ENCODE measurements at regions not wholly inside any gene's neighbourhood (a gene's known extent, or its start where the extent isn't known, plus 50 kb on each side); places are given as distances from the start of the nearest gene placed in this dataset.

DNA sequence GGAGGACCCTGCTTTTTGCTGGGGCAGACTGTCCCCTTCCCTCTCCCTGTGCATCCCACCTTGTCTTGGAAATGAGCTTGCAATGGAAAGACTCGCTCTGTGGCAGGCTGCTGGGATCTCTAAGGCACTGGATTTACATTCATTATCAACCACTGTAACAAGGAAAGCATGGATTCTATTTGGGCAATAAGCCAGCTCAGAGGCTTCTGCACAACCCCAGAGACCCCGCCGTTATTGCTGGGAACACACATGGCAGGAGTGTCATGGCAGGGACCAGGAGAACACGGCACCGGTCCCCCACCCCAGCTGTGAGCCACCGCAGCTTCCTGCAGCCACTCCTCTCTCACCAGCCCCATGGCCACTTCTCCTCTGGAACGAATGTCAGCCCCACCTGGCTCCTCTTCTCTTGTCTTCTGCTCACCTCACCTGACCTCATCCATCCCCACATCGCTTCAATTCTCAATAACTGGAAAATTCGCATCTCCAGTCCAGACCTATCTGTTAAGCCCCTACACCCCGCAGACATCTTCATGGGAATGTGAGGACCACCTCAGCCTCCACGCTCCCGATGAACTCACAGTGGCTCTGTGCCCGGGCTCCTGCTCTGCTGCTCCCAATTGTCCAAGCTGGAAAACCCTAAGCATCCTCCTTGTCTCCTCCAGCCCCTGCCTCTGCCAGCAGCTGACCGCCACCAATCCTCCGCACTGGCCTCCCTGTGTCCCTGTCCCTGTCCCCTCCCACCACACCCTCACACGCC lies 181.5 kb downstream of the USP12 start:
- intact Hi-C loops (cut with micrococcal nuclease): loop anchor here (5.0 to 10.0 kb wide), 2 partner anchors 142 to 1805 kb away; no protein-coding TSS in a partner anchor

GRCh38 chr13:26989261-26989956 lies 182.2 kb downstream of the USP12 start:
- intact Hi-C loops (cut with micrococcal nuclease): loop anchor here (5.0 to 10.0 kb wide), 2 partner anchors 143 to 1805 kb away; no protein-coding TSS in a partner anchor

GRCh38 chr13:26988059-26988769 lies 183.4 kb downstream of the USP12 start:
- intact Hi-C loops (cut with micrococcal nuclease): loop anchor here (5.0 to 10.0 kb wide), 2 partner anchors 144 to 1807 kb away; no protein-coding TSS in a partner anchor

DNA sequence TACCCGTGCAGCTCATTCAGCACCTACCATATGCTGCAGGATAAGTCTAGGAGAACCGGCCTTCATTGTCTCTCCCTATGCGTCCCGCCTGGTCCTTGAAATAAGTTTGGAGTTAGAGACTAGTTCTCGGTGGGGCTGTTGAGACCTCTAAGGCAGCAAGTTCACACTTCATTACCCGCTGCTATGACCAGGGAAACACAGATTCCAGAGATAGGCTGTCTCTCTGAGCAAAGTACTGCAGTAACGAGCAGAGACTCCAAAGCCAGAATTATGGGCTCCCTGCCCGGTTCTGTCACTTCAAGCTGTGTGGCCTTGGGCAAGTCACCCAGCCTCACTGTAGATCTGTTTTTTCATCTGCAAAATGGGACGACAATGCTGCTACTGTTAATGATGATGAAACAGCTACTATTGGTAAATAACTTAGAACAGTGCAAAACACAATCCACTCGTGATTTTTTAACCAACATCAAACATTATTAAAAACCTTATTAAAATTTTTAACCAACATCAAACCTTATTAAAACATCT lies 184.1 kb downstream of the USP12 start:
- intact Hi-C loops (cut with micrococcal nuclease): loop anchor here (5.0 to 10.0 kb wide), 2 partner anchors 145 to 1807 kb away; no protein-coding TSS in a partner anchor

GRCh38 chr13:26985285-26985878 lies 186.2 kb downstream of the USP12 start:
- intact Hi-C loops (cut with micrococcal nuclease): loop anchor here (1.0 to 10.0 kb wide), 11 partner anchors 38 to 1809 kb away; partner anchors contain the start of genes RASL11A and RPL21

DNA sequence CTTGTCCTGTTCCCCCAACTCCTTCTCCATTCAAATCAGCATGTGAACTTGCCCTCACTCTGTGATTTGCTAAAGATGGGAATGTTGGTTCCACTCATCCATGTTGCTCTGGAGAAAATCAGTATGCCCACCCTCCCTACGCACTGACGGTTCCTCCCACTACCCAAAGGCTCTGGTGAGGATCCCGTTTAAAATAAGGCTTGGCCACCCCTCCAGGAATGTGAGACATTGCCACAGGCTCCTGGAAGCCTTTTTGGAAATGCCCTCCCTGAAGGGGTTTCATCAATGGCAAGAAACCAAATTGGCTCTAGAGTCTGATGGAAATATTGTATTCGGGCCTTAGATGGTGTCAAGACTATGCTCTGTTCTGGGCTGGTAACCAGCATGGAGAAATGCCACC lies 187.3 kb downstream of the USP12 start:
- intact Hi-C loops (cut with micrococcal nuclease): loop anchor here (10.0 kb wide), 1 partner anchor 1810 kb away; no protein-coding TSS in a partner anchor

GRCh38 chr13:26983543-26984320 lies 187.9 kb downstream of the USP12 start:
- intact Hi-C loops (cut with micrococcal nuclease): loop anchor here (10.0 kb wide), 1 partner anchor 1811 kb away; no protein-coding TSS in a partner anchor

DNA sequence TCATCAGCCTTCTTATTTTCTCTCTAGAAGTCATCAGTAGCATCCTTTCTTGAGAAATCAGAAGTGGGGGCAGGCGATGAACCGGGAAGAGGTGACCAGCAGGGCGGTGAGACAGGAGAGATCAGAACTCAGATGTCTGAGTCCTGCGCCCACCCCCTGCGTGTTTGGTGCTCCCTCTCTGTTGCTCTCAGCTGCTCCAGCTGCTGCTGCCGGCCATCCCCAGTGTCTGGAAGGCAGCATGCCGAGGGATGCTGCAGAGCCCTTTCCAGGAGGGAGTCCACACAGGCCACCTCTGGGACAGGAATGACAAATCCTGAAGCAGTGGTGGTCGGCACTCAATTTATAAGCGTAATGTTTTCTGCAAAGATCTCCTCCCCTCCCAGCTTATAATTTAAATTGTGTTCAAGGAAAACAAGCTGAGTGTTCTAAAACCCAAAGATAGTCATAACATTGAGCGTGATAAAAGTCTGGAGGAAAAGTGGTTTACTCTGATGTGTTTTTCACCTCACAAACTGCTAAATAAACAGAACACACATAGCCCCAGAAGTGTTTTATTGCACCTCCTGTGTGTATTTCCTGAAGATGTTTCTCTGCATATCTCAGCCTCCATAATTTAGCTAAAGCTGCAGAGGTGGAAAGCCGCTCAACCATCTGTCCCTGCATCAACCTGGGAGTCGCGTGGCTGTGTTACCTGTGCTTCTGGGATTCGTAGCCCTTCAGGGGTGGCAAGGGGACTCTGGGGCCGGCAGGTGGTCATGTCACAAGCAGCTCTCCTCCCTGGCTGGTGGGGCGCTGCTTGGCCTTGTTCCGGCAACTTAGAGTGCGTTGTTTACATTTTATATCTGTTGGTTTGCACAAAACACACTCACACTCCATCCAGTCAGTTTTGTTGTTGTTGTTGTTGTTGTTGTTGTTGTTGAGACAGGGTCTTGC lies 191.2 kb downstream of the USP12 start:
- intact Hi-C loops (cut with micrococcal nuclease): loop anchor here (10.0 kb wide), 1 partner anchor 1814 kb away; no protein-coding TSS in a partner anchor

GRCh38 chr13:26979334-26979733 lies 192.3 kb downstream of the USP12 start:
- intact Hi-C loops (cut with micrococcal nuclease): no loop called here

GRCh38 chr13:26978081-26978860 lies 193.3 kb downstream of the USP12 start:
- intact Hi-C loops (cut with micrococcal nuclease): no loop called here

DNA sequence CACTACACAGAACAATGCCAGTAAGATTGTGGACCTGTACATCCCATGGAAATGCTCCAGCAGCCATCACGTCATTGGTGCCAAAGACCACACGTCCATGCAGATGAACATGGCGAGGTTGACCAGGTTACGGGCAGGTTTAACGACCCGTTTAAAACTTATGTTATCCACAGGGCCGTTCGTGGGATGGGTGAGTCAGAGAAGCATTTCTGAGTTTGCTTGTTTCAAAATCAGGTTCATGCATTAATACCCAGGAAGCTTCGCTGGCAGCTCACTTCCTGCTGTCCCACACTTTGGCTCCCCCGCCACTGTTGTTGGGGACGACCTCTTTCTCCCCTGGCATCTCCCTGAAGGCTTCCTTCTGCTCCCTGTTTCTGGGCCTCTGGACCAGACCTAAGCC lies 194.1 kb downstream of the USP12 start:
- intact Hi-C loops (cut with micrococcal nuclease): no loop called here

DNA sequence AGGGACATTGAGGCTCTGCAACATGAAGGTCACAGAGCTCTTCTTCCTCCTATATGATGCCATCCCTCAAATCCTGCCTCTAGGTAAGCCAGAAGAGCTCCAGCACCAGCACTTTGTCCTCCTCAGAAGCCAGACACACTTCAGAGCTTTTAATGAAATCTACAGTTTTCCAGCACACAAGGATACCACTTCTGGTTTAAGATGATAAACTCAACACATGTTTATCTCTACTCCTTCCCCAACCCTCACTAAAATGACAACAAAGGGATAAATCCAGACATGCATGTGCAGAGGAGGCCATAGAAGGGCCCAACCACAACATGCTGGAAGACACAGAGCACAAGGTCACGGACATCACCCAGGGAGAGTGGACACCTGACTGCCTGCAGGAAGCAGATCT lies 195.3 kb downstream of the USP12 start:
- intact Hi-C loops (cut with micrococcal nuclease): no loop called here

DNA sequence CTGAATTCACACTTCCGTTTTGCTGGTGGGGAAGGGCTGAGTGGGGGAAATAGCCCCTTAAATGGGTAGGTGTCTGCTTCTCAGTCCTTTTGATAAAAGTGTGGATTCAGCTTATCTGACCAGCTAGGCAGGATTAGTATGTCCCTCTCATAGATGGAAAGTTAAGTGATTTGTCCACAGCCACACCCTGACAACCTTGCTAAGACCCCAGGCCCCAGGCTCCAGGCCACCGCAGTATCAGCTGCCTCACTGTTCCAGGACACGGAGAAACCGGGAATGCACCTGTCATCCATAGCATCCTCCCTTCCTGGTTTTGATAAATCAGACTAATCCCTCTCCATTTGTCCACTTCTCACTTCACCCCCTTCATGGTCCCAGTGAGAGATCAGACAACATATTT lies 197.7 kb downstream of the USP12 start:
- intact Hi-C loops (cut with micrococcal nuclease): no loop called here

GRCh38 chr13:26973295-26973694 lies 198.3 kb downstream of the USP12 start:
- intact Hi-C loops (cut with micrococcal nuclease): no loop called here

DNA sequence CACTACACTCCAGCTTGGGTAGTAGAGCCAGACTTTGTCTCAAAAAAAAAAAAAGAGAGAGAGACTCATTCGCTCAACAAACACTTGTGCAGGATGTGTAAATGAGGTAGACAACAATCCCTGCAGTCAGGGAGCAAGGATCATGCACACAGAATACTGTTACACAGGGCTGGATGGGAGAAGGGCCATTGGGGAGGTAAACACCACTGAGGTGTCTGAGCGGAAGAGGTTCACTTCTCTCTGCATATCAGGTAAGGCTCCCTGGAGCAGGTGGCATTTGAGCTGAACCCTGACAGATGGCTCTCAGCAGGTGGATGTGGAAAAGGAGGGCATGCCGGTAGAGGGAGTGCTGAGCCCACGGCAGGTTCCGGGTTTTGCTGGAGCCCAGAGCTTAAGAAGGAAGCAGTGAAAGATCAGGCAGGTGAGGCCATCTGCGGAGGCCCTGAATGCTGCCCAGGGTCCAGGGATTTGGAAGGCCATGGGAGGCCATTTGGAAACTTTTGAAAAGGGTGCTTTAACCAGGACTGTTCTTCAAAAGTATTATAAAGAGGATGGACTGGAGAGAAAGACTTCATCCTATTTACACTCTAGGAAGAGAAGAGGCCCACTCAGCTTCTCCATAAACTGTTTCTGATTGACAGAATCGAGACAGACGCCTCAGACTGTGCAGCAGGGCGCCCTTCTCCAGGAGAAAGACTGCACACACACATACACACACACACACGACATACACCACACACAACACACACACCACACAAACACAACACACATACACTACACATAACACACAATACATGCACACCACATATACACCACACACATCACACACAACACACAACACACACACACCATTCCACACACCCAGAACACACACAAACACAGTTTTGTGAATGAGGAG lies 199.4 kb downstream of the USP12 start:
- intact Hi-C loops (cut with micrococcal nuclease): no loop called here

DNA sequence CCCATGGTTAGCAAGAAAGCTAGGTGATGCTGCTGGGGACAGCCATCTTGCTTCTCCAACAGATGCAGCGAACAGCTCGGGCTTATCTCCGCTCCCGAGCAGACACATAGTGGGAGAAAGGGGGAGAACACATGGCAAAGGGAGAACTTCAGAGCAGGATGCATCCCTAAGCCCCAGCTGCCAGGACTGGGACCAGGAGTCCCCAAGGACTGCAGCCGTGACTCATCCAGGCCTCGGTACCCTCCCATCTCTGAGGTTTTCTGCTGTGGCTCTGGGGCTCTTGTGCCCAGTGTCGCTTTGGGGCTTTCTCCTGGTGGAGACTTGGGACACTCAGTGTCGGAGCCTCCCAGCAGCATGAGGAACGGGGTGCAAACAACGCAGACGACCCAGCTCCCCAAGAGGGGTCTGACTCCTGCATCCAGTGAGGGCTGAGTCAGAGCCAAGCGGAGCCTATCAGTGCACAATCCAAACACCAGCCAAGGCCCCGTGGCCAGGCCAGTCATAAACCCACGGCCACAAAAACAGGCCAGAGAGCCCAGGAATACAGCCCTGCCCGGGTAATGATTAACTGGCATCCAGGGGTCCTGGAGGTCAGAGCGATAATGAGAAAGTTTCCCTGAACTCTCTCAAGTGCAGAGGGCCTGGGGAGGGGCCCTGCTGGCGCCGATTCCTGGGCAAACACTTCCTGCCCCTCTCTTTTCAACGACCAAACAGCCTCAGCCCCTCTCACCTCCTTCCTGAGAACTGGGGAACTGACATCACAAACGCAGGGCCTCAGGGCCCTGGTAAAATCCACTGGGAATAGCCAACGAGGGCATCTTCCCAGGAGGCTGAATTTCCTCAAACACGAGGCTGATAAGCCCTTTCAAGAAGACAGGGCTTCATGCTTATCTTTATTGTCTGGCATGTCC lies 202.9 kb downstream of the USP12 start:
- intact Hi-C loops (cut with micrococcal nuclease): no loop called here

Data from T-helper 1 cell treated with Interleukin-12 subunit alpha and Interleukin-12 subunit beta and Interleukin-4 antibody, amounts not matched to agents 30 ng/mL and 1 ng/mL, for 36 hours (primary cell).